OCI-LY1 (cell line): ENCODE measurements at regions not wholly inside any gene's neighbourhood (a gene's known extent, or its start where the extent isn't known, plus 50 kb on each side); places are given as distances from the start of the nearest gene placed in this dataset.

Experiments used
- CTCF ChIP-seq: fragments of 200-600 bp; sonication (generic), shearing (Covaris generic); IDR thresholded peaks from 2 replicates; pipeline ENCODE4 v1.5.1; 2017; ENCODE audit warnings: mild to moderate bottlenecking, antibody characterized with exemption, low read length, moderate library complexity, mixed read lengths
- EZH2 ChIP-seq: fragments of 200-600 bp; sonication (generic), shearing (Covaris generic); IDR thresholded peaks from 2 replicates; pipeline ENCODE4 v1.8.0; 2017; ENCODE audit warnings: borderline replicate concordance, mixed run types, mild to moderate bottlenecking, antibody characterized with exemption, low read length, moderate library complexity, mixed read lengths

DNA sequence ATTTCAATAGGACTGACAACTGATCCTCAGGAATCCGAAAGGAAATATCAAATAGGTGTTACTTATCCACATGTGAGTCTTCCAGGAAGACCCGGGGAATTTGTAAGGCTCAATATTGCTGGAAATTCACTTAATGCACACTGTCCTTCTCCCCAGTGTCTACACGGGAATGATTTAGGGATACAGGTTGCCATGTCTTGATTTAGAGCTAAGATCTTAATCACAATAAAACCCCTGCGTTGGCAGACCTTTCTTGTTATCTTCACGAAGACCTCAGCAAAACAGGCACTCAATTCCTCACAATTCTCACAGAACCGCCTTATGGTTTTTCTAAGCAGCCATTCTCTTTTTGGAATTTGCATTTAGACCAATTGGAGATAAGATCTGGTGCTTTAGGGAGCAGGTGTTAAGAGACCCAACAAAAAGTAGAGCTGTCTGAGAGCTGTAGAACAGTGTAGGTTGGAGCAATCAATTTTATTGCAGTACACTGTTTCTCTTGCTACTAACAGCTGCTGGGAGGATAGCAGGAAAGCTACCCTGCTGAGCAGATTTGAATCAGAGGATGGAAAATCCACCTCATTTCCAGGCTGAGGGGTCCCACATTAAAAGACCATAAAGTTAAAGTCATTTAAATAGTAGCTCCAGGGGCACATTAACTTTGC is 925.7 kb downstream of the EPHA3 start:
- no peak for TF ChIP-seq CTCF
- TF ChIP-seq EZH2, result no peak
